Thyroid gland (tissue), 4 donors: ENCODE measurements at regions not wholly inside any gene's neighbourhood (a gene's known extent, or its start where the extent isn't known, plus 50 kb on each side); places are given as distances from the start of the nearest gene placed in this dataset.

Source experiments
- CTCF ChIP-seq, 6 experiments: fragments of 200-600 bp in 3 of 6; fragments of 450-650 bp in 3 of 6; sonication (generic) in 3 of 6; IDR thresholded peaks; one replicate each; pipeline ENCODE4 v1.5.1; 2016 to 2019; ENCODE audit warnings: antibody characterized with exemption in 6 of 6, mild to moderate bottlenecking in 2 of 6, inconsistent platforms in 1 of 6, moderate library complexity in 1 of 6
- POLR2A ChIP-seq, 2 donors: fragments of 450-650 bp; IDR thresholded peaks; one replicate each; pipeline ENCODE4 v1.6.1; 2017; ENCODE audit warnings: antibody characterized with exemption in 2 of 2, mild to moderate bottlenecking in 2 of 2, moderate library complexity in 1 of 2

GRCh38 chr13:33633701-33634545, 184.0 kb upstream of the RFC3 start:
- TF ChIP-seq CTCF (IDR thresholded peaks at IDR 0.05) = no peak
- no peak for TF ChIP-seq POLR2A (IDR thresholded peaks at IDR 0.05)
